GM19397 (cell line): ENCODE measurements at regions not wholly inside any gene's neighbourhood (a gene's known extent, or its start where the extent isn't known, plus 50 kb on each side); places are given as distances from the start of the nearest gene placed in this dataset.
"Not testable (repeated sequence)": the region's sequence is repeated elsewhere in the genome, so short reads cannot be mapped to it uniquely, and the experiment has no call there.

Source experiments
- ATAC-seq: cut with Tn5 transposase; IDR thresholded peaks from one replicate; pipeline ENCODE4 v1.9.1; 2021; ENCODE audit warnings: mild to moderate bottlenecking, moderate library complexity; ENCODE audit not compliant: unreplicated experiment

DNA sequence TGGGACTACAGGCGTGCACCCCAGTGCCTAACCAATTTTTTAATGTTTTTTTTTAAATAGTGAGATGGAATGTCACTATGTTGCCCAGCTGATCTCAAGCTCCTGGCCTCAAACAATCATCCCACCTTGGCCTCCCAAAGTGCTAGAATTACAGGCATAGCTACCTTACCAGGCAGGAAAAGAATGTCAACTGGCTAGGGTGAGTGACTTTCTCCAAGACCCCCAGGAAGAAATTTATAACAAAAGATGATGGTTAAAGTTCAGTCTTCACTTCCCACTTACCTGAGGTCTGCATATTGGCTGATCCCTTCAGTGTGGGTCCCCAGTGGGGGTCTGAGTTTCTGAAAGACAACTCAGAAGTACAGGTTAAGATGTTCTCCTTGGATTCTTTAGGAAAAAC lies 893.0 kb downstream of the UQCRFS1 start:
- no peak for ATAC-seq

DNA sequence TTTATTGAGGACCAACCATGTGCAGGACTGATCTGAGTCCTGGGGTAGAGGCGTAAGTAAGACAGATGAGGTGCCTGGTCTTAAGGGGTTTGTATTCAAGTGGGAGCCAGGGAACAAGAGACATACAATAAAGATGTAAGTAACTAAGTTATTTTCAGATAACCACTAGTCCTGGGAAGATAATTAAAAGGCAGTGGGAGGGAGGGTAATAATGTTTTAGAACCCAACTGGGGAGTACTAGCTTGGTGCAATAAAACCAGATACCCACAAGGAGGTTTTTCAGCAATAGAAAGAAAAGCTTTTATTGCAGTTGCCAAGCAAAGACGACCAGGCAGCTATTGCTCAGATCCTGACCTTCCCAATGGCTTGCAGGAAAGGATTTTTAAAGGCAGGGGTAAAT lies 893.7 kb downstream of the UQCRFS1 start:
- no peak for ATAC-seq

DNA sequence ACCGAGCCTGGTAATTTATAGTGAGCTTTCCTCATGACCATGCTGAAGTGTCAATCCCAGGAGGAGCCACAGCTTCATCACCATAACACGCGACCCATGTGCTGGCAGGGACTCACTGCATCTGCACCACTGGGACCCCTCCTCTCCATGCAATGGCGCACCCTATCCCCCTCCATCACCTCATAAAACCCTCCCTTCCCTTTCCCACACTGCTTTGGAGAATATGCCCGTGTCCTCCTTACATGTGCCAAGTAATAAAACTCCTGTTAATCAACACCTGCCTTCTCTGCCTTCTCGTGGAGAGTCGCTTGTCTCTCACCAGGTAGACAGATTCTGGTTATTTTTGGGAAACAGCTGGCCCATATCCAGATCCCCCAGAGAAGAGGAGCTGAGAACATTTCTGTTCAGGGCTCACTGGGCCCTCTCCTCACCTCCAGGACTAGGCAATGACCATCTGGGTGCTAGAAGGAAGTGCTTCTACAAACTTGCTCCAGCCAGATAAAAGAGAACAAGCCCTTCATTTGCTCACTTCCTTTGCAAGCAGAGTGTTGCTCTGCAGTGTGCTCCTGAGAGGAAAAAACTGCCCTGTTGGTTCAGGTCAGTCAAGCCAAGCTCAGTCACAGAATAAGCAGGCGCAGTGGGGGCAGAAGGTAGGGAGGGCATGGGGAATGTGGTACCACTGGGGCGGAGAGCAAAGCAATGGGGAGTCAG lies 894.3 kb downstream of the UQCRFS1 start:
- no peak for ATAC-seq

DNA sequence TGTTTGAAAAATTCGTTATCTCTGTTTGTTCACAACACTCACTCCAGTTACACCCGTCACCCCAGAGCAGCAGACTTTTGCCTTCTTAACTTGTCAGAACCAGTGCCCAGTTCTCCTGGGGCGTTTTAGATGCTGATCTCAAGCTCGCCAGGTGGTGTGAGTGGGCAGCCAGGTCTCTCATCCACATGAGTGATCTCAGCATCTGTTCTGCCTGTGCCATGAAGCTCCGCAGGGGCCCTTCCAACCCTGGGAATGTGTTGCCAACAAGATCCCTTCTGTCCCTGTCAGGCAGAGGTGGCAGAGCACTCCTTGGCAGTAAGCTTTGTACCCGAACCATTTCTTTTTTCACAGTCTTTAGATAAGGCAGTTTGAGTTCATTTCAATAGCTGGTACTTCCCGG lies 896.5 kb downstream of the UQCRFS1 start:
- no peak for ATAC-seq

DNA sequence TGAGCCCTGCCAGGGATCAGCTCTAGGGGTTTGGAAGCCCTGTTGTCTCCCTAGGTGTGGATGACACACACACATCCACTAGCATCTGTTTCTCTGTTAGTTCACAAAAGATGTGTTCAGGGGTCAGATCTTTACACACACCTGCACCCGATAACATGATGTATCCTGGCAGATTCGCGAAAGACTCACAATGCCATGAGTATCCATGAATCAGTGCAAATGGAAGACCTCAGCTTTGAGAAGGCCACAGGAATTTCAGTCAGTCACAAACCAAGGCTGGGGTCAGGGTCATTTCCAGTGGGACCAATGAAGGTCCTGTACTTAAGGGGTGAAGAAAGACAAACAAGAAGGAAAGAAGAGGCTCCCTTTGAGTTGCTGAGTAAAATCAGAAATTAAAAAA lies 898.2 kb downstream of the UQCRFS1 start:
- no peak for ATAC-seq

DNA sequence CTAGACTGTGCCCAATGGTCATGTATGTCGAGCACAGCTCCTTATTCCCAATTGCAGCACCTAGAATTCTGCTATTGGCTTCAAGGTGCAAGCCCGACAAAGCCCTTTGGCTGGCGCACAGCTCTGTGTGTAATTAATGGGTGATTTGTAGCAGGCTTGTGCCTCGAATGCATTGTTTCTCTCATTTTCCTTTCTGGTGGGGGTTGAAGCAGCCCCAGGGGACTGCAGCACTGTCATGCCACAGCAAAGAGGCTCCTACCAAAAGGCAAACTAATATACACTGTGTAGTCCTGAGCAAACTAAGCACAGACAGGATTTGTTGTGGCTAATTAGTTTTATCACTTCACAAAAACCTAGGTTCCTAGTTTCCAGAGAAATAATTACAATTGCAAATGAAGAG lies 898.7 kb downstream of the UQCRFS1 start:
- ATAC-seq, result no peak

DNA sequence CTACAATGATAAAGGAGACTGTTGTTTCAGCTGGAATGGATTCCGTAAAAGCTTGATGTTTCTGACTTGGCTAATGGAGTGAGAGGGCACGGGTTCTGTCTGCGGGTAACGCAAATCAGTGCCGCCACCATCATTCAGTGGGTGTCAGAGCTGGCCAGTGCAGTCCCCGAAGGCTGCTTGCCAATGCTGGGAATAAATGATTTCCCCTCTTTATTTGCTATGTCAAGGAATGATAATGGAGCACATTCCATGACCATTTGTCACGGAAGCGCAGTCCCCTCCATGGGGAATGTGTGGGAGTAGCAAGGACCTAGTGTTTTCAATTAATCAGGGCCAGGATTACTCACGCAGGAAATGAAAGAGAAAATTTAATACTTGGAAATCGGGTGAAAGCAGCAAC lies 899.3 kb downstream of the UQCRFS1 start:
- ATAC-seq, result no peak

DNA sequence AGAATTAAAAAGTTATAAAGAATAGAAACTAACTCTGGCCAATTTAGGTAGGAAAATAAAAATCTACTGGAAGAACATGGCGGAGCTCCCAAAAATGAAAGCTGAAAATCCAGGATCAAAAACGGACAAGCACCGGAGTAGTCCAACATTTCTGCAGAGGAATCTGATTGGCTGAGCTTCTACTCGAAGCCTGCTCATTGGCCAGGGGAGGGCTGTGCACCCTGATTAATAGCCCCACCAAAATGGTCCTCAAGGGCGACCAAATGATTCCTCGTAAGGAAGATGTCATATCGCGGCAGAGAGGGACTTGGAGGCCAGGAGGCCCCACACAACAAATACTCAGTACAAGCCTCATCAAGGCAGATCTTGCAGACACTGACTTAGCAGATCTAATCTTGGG lies 900.7 kb downstream of the UQCRFS1 start:
- ATAC-seq, result no peak

DNA sequence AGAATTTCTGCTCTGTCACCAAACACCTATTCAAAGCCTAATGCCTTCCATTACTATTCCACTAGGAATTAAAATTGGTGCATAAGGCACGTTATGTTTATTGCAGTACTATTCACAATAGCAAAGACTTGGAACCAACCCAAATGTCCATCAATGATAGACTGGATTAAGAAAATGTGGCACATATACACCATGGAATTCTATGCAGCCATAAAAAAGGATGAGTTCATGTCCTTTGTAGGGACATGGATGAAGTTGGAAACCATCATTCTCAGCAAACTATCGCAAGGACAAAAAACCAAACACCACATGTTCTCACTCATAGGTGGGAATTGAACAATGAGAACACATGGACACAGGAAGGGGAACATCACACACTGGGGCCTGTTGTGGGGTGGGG lies 902.1 kb downstream of the UQCRFS1 start:
- ATAC-seq, result not testable (repeated sequence)

DNA sequence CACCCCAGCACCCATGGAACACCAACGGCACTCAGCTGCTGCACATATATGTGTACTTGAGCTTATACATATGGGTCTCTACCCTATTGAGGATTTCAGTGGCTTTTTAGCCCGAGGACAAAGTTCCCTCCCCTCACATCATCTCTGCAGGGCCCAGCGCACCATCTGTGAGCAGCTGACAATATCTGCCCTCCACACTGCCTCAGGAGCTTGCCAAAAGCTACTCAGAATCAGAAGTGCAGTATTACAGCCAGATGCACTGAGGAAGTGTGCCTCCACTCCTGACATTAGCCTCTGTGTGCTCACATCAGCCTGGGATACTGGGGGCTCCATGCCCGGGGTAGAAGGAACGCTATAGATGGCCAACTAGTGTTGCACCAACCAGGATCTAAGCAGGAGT lies 903.9 kb downstream of the UQCRFS1 start:
- ATAC-seq, result no peak

DNA sequence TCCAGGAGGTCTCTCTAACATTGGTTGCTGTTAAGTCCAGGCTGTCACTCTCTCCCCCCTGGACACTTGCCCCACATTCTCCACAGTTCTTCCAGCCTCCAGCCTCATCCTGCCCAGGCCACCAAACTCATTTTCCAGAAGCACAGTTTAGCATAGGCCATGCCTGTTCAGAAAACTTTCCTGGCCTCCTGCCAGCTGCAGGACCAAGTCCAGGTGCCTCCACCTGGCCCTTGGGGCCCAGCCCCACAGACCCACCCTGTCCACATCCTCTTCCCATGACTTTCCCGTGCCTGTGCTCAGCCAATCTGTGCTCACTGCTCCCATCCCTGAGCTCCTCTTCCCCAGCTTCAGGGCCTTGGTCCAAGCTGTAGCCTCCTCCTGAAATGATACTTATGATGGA lies 905.0 kb downstream of the UQCRFS1 start:
- no peak for ATAC-seq

DNA sequence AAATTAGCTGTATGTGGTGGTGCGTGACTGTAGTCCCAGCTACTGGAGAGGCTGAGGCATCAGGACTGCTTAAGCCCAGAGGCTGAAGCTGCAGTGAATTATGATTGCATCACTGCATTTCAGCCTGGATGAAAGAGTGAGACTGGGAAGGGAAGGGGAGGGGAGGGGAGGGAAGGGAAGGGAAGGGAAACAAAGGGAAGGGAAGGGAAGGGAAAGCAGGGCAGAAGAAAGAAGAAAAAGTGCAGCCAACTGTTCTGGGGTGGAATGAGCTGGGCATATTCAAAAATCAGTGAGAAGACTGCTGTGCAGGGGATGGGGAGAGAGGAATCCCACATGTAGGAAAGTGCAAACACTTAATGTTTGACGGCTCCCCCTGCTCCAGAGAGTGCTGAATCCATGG lies 905.5 kb downstream of the UQCRFS1 start:
- ATAC-seq, result no peak

DNA sequence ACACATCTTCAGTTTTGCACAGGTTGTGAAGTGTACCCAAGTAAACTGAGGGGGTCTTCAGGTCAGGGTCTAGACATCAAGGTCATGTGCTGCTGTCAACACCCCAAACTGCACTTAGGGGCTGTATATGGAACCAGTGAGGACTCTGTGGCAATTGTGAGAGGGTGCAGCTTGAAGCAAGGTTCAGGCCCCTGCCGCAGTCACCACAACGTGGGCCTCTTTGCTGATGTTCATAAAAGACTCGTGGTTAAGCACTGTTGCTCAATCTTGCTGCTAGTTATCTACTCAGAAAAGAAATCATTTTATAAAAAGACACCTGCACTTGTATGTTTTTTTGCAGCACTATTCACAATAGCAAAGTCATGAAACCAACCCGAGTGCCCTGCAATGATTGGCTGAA lies 907.4 kb downstream of the UQCRFS1 start:
- ATAC-seq, result no peak

DNA sequence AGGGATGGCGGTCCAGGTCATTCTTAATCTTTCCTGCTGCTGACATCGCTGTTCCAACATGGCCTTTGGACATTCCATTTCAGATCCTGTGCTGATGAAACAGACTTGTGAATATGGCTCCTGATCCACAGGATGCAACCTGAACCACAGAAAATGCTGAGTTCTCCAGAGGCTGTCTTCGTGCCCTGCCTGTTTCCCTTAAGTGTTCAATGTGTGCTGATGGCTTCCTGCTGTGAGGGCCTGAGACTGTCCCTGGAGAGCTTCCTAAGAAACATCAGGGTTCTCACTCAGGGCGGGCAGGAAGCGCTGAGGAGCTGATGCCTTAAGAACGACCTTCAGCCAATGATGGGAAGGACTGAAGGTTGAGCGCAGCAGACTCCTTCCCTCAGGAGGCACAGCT lies 909.4 kb downstream of the UQCRFS1 start:
- ATAC-seq, result no peak

DNA sequence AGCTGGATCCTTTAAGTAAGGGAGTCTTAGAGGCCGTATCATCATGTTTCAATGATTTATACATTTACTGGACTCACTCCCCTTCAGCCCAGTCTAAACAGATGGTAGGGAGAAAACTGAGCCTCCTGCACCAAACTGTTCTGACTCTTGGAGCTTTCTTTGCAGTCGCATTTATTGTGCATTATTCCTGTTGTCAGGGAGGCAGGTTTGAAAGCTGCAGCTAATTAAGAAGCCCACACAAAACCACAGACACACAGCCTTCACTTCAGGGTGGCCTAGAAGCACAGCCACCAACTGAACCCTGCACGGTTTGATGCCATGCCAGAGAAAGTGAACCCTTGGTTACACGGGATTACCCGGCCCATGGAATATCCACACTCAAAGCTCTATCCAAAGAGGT lies 911.0 kb downstream of the UQCRFS1 start:
- no peak for ATAC-seq

DNA sequence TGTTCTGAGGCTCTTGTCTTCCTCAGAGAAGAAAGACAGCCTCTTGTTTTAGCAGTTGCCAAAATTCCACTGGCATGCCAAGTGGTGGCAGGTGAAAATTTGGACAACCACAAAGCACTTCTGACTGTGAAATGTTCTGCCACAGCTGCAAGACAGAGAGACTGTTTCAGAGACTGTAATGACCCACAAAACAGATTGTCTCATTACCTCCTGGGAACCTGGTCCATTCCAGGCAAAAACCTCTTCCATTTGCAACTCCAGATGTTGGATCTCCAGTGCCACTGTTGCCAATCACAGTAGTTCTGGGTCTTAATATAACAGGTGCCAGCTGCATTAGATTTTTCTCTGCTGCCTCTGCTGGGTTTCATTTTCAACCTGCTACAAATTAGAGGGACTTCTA lies 911.5 kb downstream of the UQCRFS1 start:
- no peak for ATAC-seq

DNA sequence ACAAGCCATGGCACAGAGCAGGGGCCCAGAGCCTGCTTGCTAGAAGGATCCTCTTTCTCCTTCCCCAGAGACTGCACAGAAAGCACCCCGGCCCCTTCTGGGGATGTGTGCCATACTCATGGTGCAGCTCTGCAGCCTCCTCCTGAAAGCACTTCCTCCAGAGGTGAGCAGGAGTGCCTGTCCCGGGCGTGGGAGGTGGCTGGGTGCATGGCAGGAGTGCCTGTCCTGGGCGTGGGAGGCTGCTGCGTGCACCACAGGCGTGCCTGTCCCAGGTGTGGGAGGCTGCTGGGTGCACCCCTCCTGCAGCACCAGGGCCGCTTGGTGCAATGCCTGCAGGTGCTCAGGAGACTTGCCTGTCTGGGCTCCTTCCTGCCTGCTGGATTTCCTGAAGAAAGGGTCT lies 913.3 kb downstream of the UQCRFS1 start:
- ATAC-seq, result no peak

DNA sequence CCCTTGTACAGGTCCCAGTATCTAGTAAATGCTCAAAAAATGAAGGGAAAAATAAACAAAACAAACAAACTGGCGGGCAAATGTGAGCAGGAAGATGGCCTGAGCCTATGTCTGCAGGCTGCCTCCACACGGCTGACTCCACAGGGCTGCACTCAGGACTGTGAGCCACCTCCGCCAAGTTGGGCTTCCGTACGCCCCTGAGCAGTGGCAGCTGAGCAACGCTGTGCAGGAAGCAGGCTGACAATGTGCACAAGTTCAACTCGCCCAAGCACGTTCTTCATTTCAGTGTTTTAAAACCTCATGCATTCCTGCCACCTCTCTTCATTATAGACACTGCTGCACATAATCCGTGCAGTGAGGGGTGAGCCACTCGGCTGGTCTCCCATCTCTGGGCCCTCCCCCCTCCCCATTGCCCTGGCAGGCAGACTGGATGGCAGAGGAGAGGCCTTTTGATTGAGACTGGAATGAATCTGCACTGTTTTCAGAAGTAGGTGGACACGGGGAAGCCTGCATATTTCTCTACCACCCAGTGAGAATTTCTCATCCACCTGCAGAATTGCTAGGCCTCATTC lies 915.3 kb downstream of the UQCRFS1 start:
- no peak for ATAC-seq

DNA sequence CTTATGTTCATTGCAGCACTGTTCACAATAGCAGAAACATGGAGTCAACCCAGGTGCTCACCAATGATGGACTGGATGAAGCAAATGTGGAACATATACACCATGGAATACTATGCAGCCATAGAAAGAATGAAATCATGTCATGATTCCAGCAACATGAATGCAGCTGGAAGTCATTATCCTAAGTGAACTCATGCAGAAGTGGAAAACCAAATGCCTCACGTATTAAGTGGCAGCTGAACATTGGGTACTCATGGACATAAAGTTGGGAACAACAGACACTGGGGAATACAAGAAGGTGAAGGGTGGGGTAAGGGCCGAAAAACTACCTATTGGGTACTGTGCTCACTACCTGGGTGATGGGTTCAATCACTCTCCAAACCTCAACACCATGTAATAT lies 915.9 kb downstream of the UQCRFS1 start:
- ATAC-seq, result no peak

DNA sequence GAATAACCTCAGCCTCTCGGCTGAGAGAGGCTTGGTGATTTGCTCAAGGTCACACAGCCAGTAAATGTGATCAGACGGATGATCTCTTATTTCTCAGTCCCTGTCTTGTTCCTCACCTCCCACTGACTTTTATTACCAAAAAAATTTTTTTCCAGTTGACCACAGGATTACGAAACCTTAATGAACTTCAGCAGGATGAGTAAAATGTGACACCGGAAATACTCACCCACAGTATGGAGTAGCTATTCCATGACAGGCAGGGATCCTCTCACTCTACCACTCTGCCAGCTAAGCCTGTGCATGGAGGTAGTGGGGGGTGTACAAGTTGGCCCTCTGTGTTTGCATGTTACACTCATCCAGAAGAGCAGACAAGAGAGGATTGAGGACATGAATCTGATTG lies 916.4 kb downstream of the UQCRFS1 start:
- ATAC-seq, result no peak

DNA sequence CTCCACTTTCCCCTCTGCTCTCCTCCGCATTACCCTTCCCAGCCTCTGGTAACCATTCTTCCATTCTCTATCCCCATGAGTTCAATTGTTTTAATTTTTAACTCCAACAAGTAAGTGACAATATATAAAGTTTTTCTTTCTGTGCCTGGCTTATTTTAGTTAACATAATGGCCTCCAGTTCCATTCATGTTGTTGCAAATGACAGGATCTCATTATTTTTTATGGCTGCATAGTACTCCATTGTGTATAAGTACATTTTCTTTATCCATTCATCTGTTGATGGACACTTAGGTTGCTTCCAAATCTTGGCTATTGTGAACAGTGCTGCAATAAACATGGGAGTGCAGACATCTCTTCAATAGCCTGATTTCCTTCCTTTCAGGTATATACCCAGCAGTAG lies 918.0 kb downstream of the UQCRFS1 start:
- not testable (repeated sequence) for ATAC-seq

DNA sequence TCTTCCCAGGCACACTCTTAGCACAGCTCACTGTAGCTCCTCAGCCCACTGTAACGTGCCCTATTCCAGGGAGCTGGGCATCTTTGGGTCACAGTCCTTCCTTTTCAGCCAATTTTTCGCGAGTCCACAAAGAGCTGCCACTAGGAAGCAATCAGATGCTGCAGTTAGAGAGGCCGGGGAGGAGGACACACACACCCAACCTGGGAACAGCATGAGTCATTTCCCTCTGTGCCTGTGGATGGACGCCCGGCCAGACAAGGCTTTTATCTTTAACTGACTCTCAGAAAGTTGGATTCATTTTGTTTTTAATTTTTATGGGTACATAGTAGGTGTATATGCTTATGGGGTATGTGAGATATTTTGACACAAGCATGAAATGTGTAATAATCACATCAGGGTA lies 918.6 kb downstream of the UQCRFS1 start:
- no peak for ATAC-seq

DNA sequence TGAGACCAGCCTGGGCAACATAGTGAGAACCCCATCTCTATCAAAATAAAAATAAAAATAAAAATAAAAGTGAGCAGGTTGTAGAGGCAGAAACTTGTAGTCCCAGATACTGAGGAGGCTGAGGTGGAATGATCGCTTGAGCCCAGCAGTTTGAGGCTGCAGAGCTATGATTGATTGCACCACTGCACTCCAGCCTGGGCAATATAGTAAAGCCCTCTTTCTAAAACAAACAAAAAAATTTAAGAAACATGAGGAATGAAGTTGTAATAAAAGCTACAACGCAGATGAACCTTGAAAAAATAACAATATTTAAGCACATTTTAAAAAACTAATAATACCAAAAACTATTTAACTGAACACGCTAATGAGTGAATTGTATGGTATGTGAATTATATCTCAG lies 919.3 kb downstream of the UQCRFS1 start:
- no peak for ATAC-seq
